Activated naive CD8-positive, alpha-beta T cell (primary cell): ENCODE measurements at regions not wholly inside any gene's neighbourhood (a gene's known extent, or its start where the extent isn't known, plus 50 kb on each side); places are given as distances from the start of the nearest gene placed in this dataset.
"Not testable (repeated sequence)": the region's sequence is repeated elsewhere in the genome, so short reads cannot be mapped to it uniquely, and the experiment has no call there.

Experiments
- H3K27ac Mint-ChIP-seq: one replicate; pipeline ENCODE4 v1.8.0; 2021; ENCODE audit warnings: mixed read lengths
- H3K27me3 Mint-ChIP-seq: one replicate; pipeline ENCODE4 v1.8.0; 2021; ENCODE audit warnings: mixed read lengths
- H3K36me3 Mint-ChIP-seq: one replicate; pipeline ENCODE4 v1.8.0; 2021; ENCODE audit warnings: mixed read lengths
- H3K4me1 Mint-ChIP-seq: one replicate; pipeline ENCODE4 v1.8.0; 2021; ENCODE audit warnings: low read depth, mixed read lengths
- H3K4me3 Mint-ChIP-seq: one replicate; pipeline ENCODE4 v1.8.0; 2021; ENCODE audit warnings: mild to moderate bottlenecking, mixed read lengths
- H3K9me3 Mint-ChIP-seq: one replicate; pipeline ENCODE4 v1.8.0; 2021; ENCODE audit warnings: low read depth, mixed read lengths

- H3K4me3 Mint-ChIP-seq, H3K27ac Mint-ChIP-seq, H3K4me1 Mint-ChIP-seq, H3K9me3 Mint-ChIP-seq, H3K36me3 Mint-ChIP-seq: not testable (repeated sequence)
- H3K27me3 Mint-ChIP-seq: peaks cover 24% of the 10 kb centered on the region
Measured at GRCh38 chr1:212516012-212516411, 83.3 kb downstream of the NENF start.

- H3K4me1 Mint-ChIP-seq: no peaks in the 10 kb centered on the region
- no peaks in the 10 kb centered on the region for H3K36me3 Mint-ChIP-seq
- no peak overlapping the region for H3K27ac Mint-ChIP-seq
- no peaks in the 10 kb centered on the region for H3K9me3 Mint-ChIP-seq
- no peak overlapping the region for H3K4me3 Mint-ChIP-seq
- peaks cover 17% of the 10 kb centered on the region for H3K27me3 Mint-ChIP-seq
Measured at GRCh38 chr1:212518188-212519054, 85.7 kb downstream of the NENF start.

DNA sequence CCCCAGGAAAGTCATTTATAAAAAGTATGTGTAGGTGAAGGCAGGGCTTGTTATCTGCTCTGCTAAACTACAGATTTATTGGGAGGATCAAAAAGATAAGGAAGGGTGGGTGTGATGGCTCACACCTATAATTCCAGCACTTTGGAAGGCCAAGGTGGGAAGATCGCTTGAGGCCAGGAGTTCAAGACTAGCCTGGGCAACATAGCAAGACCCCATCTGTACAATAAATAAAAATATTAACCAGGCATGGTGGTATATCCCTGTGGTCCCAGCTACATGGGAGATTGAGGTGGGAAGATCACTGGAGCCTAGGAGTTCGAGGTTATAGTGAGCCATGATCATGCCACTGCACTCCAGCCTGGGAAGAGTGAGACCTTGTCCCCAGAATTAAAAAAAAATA is 86.4 kb downstream of the NENF start:
- Mint-ChIP-seq H3K9me3 (no peaks in the 10 kb centered on the region), H3K4me1 (no peaks in the 10 kb centered on the region), H3K27ac (no peak overlapping the region), H3K27me3 (peaks cover 17% of the 10 kb centered on the region), H3K4me3 (no peak overlapping the region), H3K36me3 (no peaks in the 10 kb centered on the region)

DNA sequence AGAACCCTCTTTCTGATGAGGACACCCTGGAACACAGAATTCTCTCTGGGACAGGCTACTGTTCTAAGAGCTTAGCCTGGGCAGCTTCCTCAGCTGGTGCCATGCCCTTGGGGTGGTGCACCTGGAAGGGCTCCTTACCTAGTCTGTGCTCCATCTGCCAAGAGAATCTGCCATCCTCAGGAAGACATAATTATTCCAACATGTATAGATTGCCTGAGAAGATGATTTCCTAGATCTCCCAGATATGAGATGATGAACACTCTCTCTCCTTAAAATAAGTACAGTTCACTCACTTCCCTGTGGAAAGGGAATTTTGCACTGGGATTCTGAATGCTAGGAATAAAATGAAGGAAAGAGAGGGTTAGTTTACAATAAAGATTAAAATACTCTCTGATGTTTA is 87.6 kb downstream of the NENF start:
- Mint-ChIP-seq H3K27me3 (peaks cover 16% of the 10 kb centered on the region), H3K9me3 (no peaks in the 10 kb centered on the region), H3K36me3 (no peaks in the 10 kb centered on the region), H3K27ac (no peak overlapping the region), H3K4me1 (no peaks in the 10 kb centered on the region), H3K4me3 (no peak overlapping the region)

GRCh38 chr1:212520746-212521145 is 87.8 kb upstream of the ATF3 start:
- Mint-ChIP-seq H3K4me1 (no peaks in the 10 kb centered on the region), H3K4me3 (no peak overlapping the region), H3K27ac (no peak overlapping the region), H3K36me3 (no peaks in the 10 kb centered on the region), H3K9me3 (no peaks in the 10 kb centered on the region), H3K27me3 (peaks cover 11% of the 10 kb centered on the region)

- Mint-ChIP-seq H3K27ac (no peak overlapping the region), H3K36me3 (no peaks in the 10 kb centered on the region), H3K4me1 (no peaks in the 10 kb centered on the region), H3K27me3 (no peaks in the 10 kb centered on the region), H3K9me3 (no peaks in the 10 kb centered on the region), H3K4me3 (no peak overlapping the region)
Measured at GRCh38 chr1:212525479-212526110, 83.0 kb upstream of the ATF3 start.

DNA sequence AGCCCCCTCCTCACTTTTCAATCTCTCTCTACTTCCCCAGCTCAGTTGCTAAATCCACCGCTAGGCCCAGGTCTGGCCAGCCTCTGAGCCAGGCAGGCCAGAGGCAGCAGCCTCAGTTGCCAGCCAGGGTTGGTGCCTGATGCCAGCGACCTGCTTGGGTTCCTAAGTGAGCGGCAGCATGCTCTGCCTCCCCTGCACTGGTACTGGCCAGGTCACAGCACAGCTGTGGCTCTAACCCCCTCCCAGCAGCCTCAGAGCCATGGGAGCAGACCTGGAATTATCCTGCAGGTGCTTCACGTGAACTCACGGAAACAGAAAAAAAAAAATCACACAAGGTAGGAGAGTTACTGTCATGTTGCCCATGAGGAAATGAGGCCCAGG is 82.5 kb upstream of the ATF3 start:
- no peak overlapping the region for H3K27ac Mint-ChIP-seq
- no peaks in the 10 kb centered on the region for H3K9me3 Mint-ChIP-seq
- no peaks in the 10 kb centered on the region for H3K4me1 Mint-ChIP-seq
- H3K27me3 Mint-ChIP-seq: no peaks in the 10 kb centered on the region
- no peak overlapping the region for H3K4me3 Mint-ChIP-seq
- no peaks in the 10 kb centered on the region for H3K36me3 Mint-ChIP-seq

- peaks cover 3% of the 10 kb centered on the region for H3K27me3 Mint-ChIP-seq
- H3K27ac Mint-ChIP-seq: no peak overlapping the region
- no peaks in the 10 kb centered on the region for H3K9me3 Mint-ChIP-seq
- no peaks in the 10 kb centered on the region for H3K36me3 Mint-ChIP-seq
- no peaks in the 10 kb centered on the region for H3K4me1 Mint-ChIP-seq
- H3K4me3 Mint-ChIP-seq: no peak overlapping the region
Measured at GRCh38 chr1:212528501-212528900, 80.1 kb upstream of the ATF3 start.

DNA sequence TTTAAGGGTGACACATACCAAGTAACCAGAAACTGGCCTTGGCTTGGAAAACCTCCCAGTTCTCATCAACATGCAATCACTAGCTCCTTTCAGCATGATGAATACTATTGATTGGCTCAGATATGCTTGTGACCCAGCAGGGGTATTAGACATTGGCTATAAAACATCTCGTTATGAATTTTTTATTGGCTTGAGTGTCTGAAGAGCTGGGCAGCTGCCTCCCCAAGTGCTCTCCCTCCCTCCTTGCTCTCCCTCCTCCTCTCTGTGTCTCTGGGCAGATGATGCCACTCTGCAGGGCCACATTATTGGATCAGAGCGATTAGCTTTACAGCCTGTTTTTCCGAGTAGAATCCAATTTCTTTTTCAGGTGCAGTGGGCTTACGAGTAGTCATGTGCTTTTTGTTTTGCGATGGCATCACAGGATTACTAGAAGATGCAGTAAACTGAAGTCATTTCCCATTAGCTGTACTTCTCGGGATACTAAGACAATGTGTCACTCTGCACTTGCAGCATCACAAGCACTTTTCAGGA is 79.3 kb upstream of the ATF3 start:
- Mint-ChIP-seq H3K27ac (no peak overlapping the region), H3K9me3 (no peaks in the 10 kb centered on the region), H3K4me3 (no peak overlapping the region), H3K4me1 (no peaks in the 10 kb centered on the region), H3K36me3 (no peaks in the 10 kb centered on the region), H3K27me3 (peaks cover 5% of the 10 kb centered on the region)

- H3K27ac Mint-ChIP-seq: no peak overlapping the region
- no peak overlapping the region for H3K4me3 Mint-ChIP-seq
- no peaks in the 10 kb centered on the region for H3K9me3 Mint-ChIP-seq
- H3K27me3 Mint-ChIP-seq: peaks cover 10% of the 10 kb centered on the region
- H3K4me1 Mint-ChIP-seq: no peaks in the 10 kb centered on the region
- no peaks in the 10 kb centered on the region for H3K36me3 Mint-ChIP-seq
Measured at GRCh38 chr1:212531267-212531666, 77.3 kb upstream of the ATF3 start.

DNA sequence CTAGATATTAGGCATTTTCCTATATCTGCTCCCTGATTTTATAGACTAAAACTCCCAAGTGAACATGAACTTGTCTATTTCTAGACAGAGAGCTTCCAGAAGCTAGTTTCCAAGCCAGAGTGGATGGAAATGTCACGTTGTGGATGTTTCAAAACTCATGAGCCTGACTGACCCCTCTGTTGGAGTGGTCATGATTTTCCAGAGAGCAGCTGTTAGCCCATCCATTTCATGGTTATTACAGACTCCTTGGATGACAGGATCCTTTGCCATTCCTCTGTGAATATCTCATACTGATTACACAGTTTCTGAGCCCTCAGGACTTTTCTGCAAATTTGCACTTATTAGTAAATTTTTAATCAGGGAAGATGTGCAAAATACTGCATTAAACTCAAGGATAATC is 76.8 kb upstream of the ATF3 start:
- Mint-ChIP-seq H3K27me3 (peaks cover 11% of the 10 kb centered on the region), H3K4me1 (no peaks in the 10 kb centered on the region), H3K27ac (no peak overlapping the region), H3K4me3 (no peak overlapping the region), H3K9me3 (no peaks in the 10 kb centered on the region), H3K36me3 (no peaks in the 10 kb centered on the region)

- no peak overlapping the region for H3K4me3 Mint-ChIP-seq
Measured at GRCh38 chr1:212532469-212533147, 76.0 kb upstream of the ATF3 start.

DNA sequence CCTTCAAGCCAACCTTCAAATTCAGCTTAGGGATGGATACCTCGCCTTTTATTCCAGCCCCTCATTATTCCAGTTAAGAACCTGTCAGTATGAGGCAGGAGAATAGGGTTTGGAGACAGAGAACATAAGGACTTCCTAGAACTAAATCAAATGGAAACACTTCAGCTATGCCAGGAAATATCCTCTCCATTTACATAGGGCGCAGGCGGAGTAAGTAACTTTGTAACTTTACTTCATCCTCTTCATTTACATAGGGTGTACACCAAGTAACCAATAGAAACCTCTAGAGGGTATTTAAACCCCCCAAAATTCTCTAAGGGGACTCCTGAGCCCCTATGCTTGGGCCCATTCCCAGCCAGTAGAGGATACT is 75.4 kb upstream of the ATF3 start:
- Mint-ChIP-seq H3K9me3 (no peaks in the 10 kb centered on the region), H3K4me1 (no peaks in the 10 kb centered on the region), H3K27ac (no peak overlapping the region), H3K4me3 (no peak overlapping the region), H3K36me3 (no peaks in the 10 kb centered on the region), H3K27me3 (peaks cover 11% of the 10 kb centered on the region)

More at GRCh38 chr1:212532469-212533147, 76.0 kb upstream of the ATF3 start:
- H3K9me3 Mint-ChIP-seq: no peaks in the 10 kb centered on the region
- no peaks in the 10 kb centered on the region for H3K36me3 Mint-ChIP-seq
- H3K27me3 Mint-ChIP-seq: peaks cover 11% of the 10 kb centered on the region
- H3K27ac Mint-ChIP-seq: no peak overlapping the region
- H3K4me1 Mint-ChIP-seq: no peaks in the 10 kb centered on the region

DNA sequence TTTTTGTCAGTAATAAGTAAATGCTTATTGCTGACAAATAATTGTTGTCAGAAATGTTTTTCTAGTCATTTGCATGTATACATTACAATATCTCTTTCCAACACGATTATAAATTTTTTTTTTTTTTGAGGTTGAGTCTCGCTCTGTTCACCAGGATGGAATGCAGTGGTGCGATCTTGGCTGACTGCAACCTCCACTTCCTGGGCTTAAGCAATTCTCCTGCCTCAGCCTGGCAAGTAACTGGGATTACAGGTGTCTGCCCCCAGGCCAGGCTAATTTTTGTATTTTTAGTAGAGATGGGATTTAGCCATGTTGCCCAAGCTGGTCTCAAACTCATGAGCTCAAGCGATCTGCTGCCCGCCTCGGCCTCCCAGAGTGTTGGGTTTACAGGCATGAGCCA is 72.0 kb upstream of the ATF3 start:
- peaks cover 8% of the 10 kb centered on the region for H3K27me3 Mint-ChIP-seq
- no peak overlapping the region for H3K4me3 Mint-ChIP-seq
- no peak overlapping the region for H3K27ac Mint-ChIP-seq
- H3K4me1 Mint-ChIP-seq: no peaks in the 10 kb centered on the region
- H3K9me3 Mint-ChIP-seq: no peaks in the 10 kb centered on the region
- H3K36me3 Mint-ChIP-seq: no peaks in the 10 kb centered on the region

DNA sequence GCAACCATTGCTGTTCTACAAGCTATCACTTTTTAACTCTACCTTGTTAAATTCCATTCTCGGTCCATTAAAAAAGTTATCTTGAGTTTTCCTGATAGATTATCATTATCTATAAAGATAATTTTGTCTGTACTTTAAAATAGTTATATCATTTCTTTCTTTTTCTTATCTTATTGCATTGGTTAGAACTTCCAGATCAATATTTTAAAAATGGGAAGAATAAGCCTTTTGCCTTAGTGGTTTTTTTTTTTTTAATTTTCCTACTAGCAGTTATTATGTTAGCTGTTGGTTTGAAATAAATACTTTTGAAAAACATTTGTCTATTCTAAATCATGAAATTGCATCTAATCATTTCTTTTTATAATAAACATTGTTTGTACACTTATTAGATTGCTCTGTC is 71.0 kb upstream of the ATF3 start:
- no peaks in the 10 kb centered on the region for H3K9me3 Mint-ChIP-seq
- H3K36me3 Mint-ChIP-seq: no peaks in the 10 kb centered on the region
- H3K27ac Mint-ChIP-seq: no peak overlapping the region
- H3K4me3 Mint-ChIP-seq: no peak overlapping the region
- peaks cover 8% of the 10 kb centered on the region for H3K27me3 Mint-ChIP-seq
- H3K4me1 Mint-ChIP-seq: no peaks in the 10 kb centered on the region
